ENCODE measurements at regions not wholly inside any gene's neighbourhood (a gene's known extent, or its start where the extent isn't known, plus 50 kb on each side); places are given as distances from the start of the nearest gene placed in this dataset.
"Not testable (repeated sequence)": the region's sequence is repeated elsewhere in the genome, so short reads cannot be mapped to it uniquely, and the experiment has no call there.

- FAIRE-seq = no peak
Measured at GRCh38 chr5:68830377-68830898, 263.4 kb upstream of the SLC30A5 start.

DNA sequence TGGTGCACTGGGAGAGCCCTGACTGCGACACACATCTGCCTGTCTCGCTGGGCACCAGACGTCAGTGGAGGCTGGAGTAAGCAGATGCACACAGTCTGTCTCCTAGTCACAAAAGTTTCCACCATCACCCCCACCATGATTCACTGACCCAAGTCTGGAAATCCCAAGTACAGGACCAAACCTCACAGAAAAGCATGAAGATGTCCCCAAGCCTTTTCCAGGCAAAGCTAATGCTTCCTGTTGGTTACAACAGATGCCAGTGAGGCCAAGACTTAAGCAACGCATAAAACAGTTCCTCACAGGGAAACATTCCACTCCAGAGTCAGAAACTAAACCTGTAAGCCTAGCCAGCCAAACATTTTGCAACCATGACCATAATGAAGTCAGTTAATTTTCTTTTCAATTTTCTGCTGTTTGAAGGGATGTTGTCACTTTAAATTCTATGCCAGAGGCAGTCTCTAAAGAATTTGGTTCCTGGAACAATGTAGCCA lies 259.3 kb upstream of the SLC30A5 start:
- no peak for FAIRE-seq

DNA sequence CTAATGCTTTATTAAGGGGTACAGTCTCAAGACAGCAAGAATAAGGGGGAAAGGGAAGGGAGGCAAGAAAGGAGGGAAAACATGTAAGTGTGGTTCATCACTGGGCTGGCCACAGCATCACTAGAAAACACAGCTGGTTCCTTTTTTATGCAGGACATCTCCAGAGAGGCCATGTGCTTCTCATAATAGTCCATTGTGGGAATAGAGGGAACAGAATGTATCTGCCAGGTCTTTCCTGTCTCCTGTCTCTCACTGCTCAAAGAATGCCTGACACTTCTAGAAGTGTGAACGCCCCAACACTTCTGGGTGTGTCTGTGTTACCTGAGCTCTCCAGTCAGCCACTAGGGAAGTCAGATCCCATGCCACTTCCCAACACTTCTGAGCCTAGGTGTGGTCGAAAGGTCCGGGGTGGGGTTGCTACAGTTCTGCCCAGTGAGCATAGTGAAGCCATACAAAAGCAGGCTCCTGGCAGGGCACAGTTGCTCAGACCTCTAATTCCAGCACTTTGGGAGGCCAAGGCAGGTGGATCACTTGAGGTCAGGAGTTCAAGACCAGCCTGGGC lies 255.6 kb upstream of the SLC30A5 start:
- no peak for FAIRE-seq

GRCh38 chr5:68839019-68839552 lies 254.7 kb upstream of the SLC30A5 start:
- no peak for FAIRE-seq

- no peak for FAIRE-seq
Measured at GRCh38 chr5:68843624-68844364, 250.0 kb upstream of the SLC30A5 start.

DNA sequence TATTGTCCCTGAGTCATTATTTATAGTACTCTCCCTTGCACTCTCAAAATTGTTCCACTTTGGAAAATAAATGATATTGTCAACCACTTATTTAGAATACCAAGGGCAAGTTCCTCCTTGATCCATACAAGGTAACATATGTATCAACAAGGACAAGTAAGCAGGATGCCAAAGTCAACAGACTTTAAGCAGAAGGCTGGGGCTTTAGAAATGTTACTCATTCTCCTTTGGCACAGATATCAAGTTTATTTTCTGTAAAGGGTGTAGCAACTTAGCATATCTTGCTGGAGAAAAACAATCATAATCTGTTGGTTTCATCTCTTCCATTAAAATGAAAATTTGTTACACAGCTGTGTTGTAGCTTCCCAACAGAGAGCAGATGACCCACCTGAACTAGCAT lies 248.7 kb upstream of the SLC30A5 start:
- no peak for FAIRE-seq

DNA sequence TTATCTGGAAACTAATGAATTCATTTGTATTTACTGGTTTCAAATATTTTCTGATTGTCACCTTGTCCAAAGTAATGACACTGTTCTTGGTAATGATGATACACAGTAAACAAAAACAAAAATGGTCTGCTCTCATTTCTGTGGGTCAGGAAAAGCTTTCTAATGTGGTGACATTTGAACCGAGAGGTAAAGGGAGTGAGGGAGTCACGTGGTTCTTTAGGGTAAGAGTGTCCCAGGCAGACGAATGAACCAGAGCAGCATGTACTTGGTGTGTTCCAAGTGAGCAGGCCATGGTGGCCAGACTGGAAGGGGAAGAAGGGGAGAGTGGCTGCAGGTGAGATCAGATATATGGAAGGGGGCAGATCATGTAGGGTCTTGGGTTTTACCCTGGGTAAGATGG lies 247.0 kb upstream of the SLC30A5 start:
- FAIRE-seq = no peak

DNA sequence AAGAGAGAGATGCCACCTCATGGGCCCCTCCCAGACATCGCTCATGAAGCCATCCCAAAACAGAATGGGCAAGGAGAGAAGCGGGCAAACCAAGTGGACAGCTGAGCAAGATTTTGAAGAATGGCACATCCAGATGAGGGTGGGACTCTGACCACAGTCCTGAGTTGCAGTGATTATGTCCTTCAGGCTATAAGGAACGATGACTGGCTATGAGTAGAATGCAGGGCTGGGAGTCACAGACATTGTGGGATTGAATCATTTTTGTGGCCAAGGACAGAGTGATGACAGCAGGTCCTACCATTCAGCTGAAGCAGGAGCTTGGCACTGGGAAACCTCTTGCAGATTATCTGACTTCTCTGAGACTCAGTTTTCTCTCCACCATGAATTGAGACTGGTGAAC lies 245.7 kb upstream of the SLC30A5 start:
- no peak for FAIRE-seq

- no peak for FAIRE-seq
Measured at GRCh38 chr5:68849103-68849502, 244.7 kb upstream of the SLC30A5 start.

GRCh38 chr5:68849906-68850305 lies 243.9 kb upstream of the SLC30A5 start:
- FAIRE-seq = no peak

DNA sequence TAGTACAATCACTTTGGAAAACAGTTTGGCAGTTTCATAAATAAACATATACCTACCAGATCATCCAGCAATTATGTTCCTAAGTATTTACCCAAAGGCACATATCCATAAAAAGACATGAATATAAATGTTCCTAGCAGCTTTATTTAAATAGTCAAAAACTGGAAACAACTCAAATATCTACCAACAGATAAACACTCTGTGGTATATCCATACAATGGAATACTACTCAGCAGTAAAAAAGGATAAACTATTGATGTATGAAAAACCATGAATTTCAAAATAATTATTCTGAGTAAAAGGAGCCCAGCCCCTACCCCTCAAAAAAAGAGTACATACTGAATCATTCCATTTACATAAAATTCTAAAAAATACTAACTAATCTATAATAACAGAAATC lies 232.7 kb upstream of the SLC30A5 start:
- FAIRE-seq = no peak

GRCh38 chr5:68862560-68862959 lies 231.3 kb upstream of the SLC30A5 start:
- FAIRE-seq = no peak

- not testable (repeated sequence) for FAIRE-seq
Measured at GRCh38 chr5:68865192-68865591, 228.6 kb upstream of the SLC30A5 start.

DNA sequence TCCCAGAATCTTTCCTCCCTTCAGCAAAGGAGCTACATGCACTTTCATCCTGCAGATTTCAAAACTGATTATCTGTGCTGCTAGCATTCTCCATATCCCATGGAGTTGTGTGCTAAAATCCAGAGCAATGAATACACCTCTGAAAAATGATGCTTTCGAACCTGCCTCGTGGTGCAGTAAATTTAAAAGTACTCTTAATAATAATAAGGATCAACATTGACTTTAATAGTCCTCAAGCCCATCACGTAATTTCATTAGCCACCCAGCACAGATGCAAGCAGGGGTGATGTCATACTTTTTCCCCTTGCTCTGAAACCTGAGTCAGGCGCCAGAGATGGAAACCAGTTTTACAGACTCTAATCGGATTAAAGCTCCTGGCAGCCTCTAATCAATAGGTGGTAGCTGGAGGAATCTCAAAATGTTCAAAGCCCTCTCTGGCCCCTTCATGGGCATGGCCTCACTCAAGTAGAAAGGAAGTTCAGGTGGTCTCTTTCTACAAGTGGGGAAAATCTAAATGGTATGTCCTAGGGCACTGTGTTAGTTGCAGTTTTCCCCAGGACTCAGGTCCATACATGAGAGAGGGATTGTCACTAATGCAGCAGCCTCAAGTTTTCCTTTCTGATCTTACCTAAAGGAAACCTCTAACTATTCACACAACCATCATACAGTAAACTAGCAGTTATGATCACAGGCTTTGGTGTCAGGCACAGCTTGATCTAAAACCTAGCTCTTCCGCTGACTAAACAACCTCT lies 221.6 kb upstream of the SLC30A5 start:
- no peak for FAIRE-seq

- FAIRE-seq = no peak
Measured at GRCh38 chr5:68873198-68873597, 220.6 kb upstream of the SLC30A5 start.

DNA sequence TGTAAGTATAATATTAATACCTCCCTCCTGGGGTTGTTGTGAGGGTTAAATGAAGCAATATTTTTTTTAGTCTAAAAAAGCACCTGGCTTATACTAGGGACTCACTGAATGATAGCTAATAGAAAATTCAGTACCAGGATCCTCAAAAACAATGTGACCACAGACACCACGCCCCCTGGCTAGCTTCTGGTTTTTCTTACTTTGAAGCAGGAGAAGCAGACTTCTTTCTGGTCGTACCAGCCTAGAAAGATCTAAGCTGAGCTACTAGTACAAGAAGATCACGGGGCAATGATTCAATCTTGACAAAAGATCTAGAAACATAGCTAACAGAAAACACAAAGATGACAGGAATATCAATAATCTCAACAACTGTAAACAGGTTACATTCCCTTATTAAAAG lies 218.5 kb upstream of the SLC30A5 start:
- no peak for FAIRE-seq

DNA sequence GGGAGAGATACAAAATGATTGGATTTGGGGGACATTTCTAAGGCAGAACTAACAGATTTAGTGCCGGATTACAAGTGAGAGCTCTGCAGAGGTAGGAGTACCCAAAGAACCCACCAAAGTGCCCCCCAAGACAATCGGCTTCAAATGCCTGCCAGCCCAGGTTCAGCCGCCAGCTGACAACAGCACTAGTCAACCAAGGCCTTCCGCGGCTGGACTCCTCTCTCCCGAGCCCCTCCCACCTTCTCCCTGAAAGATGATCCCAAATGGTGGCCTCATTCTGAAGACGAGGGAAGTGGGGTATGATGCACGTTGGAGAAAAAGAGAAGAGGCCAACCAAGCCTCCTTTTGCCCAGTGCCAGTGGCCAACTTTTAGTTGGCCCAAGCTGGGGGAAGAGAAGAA lies 210.4 kb upstream of the SLC30A5 start:
- no peak for FAIRE-seq

DNA sequence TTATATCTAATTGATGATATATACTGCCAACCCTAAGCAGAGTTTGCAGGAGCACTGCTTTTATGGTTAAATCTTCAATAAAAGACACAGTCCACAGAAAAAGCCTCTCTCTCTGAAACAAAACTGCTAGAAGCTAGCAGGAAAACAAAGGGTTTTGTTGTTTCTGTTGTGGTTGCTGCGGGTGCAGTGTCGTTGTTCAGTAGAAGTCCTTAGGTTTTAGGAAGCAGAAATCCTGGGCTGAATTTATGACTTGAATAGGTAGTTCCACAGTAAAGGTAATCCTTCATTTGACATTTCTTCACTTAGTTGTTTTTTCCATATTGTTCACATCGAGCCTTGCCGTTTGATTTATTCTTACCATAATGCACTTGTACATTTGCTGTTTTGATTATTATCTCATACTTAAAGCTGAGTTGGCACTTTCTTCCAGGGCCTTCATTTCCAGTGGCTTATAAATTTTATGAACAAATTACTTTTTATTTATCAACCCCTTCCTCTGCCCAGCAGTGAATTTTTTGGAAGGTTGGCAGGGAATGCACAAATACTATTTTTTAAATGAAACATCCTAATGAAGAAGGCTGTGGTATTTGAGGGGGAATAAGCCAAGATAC lies 209.6 kb upstream of the SLC30A5 start:
- FAIRE-seq = no peak

- FAIRE-seq = no peak
Measured at GRCh38 chr5:68884883-68885282, 208.9 kb upstream of the SLC30A5 start.

DNA sequence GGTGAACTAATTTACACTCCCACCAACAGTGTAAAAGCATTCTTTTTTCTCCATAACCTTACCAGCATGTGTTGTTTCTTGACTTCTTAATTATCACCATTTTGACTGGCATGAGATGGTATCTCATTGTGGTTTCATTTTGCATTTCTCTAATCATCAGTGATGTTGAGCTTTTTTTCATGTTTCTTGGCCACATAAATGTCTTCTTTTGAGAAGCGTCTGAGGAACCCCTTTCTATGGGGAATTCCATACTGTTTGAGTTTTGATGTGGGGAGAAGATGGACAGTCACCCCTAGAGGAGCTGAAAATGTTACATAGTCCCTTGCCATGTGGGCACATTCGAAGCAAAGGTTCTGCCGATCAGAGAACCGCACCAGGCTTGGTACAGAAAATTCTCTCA lies 207.0 kb upstream of the SLC30A5 start:
- FAIRE-seq = no peak

DNA sequence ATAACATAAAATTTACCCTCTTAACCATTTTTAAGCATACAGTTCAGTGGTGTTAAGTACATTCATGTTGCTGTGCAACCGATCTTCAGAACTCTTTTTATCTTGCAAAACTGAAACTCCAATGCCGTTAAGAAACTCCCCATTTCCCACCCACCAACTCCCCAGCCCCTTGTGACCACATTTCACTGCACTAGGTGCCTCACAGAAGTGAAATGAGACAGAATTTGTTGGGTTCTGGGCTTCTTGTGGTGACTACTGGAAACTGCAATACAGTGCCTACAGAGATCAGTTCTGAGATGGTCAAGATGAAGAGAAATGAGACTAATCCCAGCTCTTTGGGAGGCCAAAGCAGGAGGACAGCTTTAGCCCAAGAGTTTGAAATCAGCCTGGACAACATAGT lies 202.1 kb upstream of the SLC30A5 start:
- no peak for FAIRE-seq

DNA sequence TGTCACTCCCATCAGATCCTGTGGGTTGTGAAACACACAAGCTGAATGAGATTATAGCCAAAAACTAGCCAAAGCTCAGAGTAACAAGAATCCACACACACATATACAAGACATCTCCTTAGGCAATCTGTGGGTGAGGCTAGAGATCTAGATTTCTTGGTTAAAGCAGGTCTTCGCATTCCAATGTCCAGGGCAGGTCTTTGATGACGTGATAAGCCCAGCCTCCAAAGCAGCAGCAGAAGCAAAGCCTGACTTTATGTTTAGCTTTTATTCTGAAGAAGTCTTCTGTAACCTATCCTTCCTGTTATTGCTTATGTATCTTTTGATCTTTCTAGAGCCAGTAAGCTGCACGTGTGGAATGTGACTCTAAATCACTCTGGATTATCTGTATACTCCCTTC lies 199.1 kb upstream of the SLC30A5 start:
- no peak for FAIRE-seq

- peak; percentile 99 for FAIRE-seq
Measured at GRCh38 chr5:68898951-68899471, 194.8 kb upstream of the SLC30A5 start.
